ENCODE measurements at regions not wholly inside any gene's neighbourhood (a gene's known extent, or its start where the extent isn't known, plus 50 kb on each side); places are given as distances from the start of the nearest gene placed in this dataset.

DNA sequence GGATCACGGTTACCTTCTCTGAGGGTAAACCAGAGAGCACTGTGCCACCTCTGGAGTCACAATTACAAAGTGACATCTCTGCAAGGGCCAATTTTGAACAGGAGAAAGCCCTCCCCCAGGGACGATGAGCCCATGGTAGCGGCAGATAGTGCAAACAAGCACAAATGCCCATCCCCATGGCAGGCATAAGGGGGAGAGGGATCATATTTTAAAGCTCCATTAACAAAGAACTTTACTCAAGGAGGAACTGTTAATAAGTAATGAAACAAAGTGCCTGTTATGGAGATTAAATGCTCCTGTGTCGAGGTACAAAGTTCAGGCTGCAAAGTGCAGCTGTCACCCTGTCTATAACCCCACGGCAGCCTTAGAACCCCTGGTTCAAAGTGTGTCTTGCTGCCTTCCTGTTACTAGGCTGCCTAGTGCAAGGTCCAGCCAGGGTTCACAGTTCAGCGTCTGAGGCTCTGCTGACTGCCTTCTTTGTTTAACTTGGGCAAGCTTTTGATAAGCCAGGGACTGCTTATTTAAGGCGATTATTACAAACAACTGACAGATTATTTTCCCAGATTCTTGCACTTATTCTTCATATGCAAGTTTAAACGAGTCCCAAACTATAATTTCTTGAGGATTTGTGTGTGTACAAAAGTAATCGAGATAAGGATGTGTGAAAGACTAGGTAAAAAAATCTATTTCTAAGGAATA lies 75.7 kb upstream of the NRIP1 start:
- no peak for TF ChIP-seq POLR2AphosphoS5 (IDR thresholded peaks at IDR 0.05)
- TF ChIP-seq CTCF (IDR thresholded peaks at IDR 0.05) = no peak
- no peak for TF ChIP-seq EP300 (IDR thresholded peaks at IDR 0.05)

Data from suprapubic skin (tissue), 4 donors.